ENCODE measurements at regions not wholly inside any gene's neighbourhood (a gene's known extent, or its start where the extent isn't known, plus 50 kb on each side); places are given as distances from the start of the nearest gene placed in this dataset.
"Not testable (repeated sequence)": the region's sequence is repeated elsewhere in the genome, so short reads cannot be mapped to it uniquely, and the experiment has no call there.

- DNase-seq (ENCODE audit: low spot score), result no peak
Observed at GRCh38 chr4:175033162-175033561, 115.0 kb downstream of the ADAM29 start.

- no peak for DNase-seq (ENCODE audit: low spot score)
Observed at GRCh38 chr4:175034007-175034406, 115.8 kb downstream of the ADAM29 start.

GRCh38 chr4:175034986-175035705 is 117.0 kb downstream of the ADAM29 start:
- no peak for DNase-seq (ENCODE audit: low spot score)

GRCh38 chr4:175035905-175036304 is 117.7 kb downstream of the ADAM29 start:
- no peak for DNase-seq (ENCODE audit: low spot score)

GRCh38 chr4:175048111-175048784 is 130.1 kb downstream of the ADAM29 start:
- DNase-seq (ENCODE audit: low spot score), result no peak

- DNase-seq (ENCODE audit: low spot score), result no peak
Observed at GRCh38 chr4:175048906-175049305, 130.7 kb downstream of the ADAM29 start.

GRCh38 chr4:175051974-175052373 is 133.8 kb downstream of the ADAM29 start:
- DNase-seq (ENCODE audit: low spot score), result no peak

GRCh38 chr4:175054980-175055379 is 136.8 kb downstream of the ADAM29 start:
- DNase-seq (ENCODE audit: low spot score), result no peak

GRCh38 chr4:175062183-175062592 is 144.0 kb downstream of the ADAM29 start:
- no peak for DNase-seq (ENCODE audit: low spot score)

GRCh38 chr4:175065228-175065627 is 147.1 kb downstream of the ADAM29 start:
- no peak for DNase-seq (ENCODE audit: low spot score)

- no peak for DNase-seq (ENCODE audit: low spot score)
Observed at GRCh38 chr4:175066923-175067627, 148.9 kb downstream of the ADAM29 start.

- DNase-seq (ENCODE audit: low spot score), result no peak
Observed at GRCh38 chr4:175068266-175068665, 150.1 kb downstream of the ADAM29 start.

GRCh38 chr4:175070444-175070843 is 152.3 kb downstream of the ADAM29 start:
- no peak for DNase-seq (ENCODE audit: low spot score)

GRCh38 chr4:175071123-175071522 is 153.0 kb downstream of the ADAM29 start:
- no peak for DNase-seq (ENCODE audit: low spot score)

- DNase-seq (ENCODE audit: low spot score), result no peak
Observed at GRCh38 chr4:175087145-175087544, 169.0 kb downstream of the ADAM29 start.

- no peak for DNase-seq (ENCODE audit: low spot score)
Observed at GRCh38 chr4:175090116-175090515, 172.0 kb downstream of the ADAM29 start.

- no peak for DNase-seq (ENCODE audit: low spot score)
Observed at GRCh38 chr4:175091649-175092048, 173.5 kb downstream of the ADAM29 start.

- DNase-seq (ENCODE audit: low spot score), result no peak
Observed at GRCh38 chr4:175092114-175092513, 174.0 kb downstream of the ADAM29 start.

GRCh38 chr4:175093055-175093454 is 174.9 kb downstream of the ADAM29 start:
- DNase-seq (ENCODE audit: low spot score), result not testable (repeated sequence)

GRCh38 chr4:175103403-175103802 is 185.2 kb downstream of the ADAM29 start:
- DNase-seq (ENCODE audit: low spot score), result no peak

- no peak for DNase-seq (ENCODE audit: low spot score)
Observed at GRCh38 chr4:175106301-175106700, 188.1 kb downstream of the ADAM29 start.

GRCh38 chr4:175109933-175110332 is 191.8 kb downstream of the ADAM29 start:
- no peak for DNase-seq (ENCODE audit: low spot score)

GRCh38 chr4:175125410-175126068 is 207.4 kb downstream of the ADAM29 start:
- DNase-seq (ENCODE audit: low spot score), result no peak
